ENCODE measurements at regions not wholly inside any gene's neighbourhood (a gene's known extent, or its start where the extent isn't known, plus 50 kb on each side); places are given as distances from the start of the nearest gene placed in this dataset.

DNA sequence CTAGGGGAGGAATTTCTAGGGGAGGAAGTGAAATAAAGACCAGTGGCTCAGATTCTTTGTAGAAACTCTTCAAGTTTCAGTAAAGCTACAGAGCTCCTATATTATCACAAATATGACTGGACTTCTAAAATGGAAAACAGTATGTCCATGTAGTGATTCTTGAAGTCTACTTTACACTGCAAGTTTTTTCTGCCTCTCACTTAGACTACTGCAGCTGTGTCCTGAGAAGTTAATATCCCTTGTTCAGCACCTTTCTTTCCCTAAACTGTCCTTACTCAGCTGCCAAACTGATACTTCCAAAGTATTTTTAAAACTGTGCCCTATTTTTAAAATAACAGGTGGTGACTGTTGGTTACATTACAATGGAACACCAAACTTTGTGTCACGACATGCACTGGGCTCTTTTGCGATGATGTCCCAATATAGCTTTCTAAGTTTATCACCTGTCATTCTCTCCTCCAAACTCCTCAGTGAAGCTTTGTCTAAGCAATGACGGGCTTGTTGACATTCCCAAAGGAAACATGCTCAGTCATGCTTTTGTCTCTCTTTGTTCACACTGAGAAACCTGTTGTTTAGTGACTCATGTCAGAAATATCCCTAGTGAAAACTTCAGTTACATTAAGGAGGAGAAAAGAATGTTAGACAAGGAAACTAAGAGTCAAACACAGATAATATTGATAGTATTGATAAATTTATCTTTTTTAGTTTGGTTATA lies 341.1 kb downstream of the ARL6IP6 start:
- Histone ChIP-seq H3K27ac (ENCODE audit: extremely low read length, insufficient read depth, low read length) (no peak overlapping the region), H3K4me2 (ENCODE audit: low read depth, low read length) (no peak overlapping the region), H3K4me1 (ENCODE audit: insufficient read depth, low read length) (no peaks in the 10 kb centered on the region), H3K9ac (ENCODE audit: insufficient read depth, low read depth, low read length) (no peak overlapping the region), H3K79me2 (ENCODE audit: insufficient read depth, low read length) (no peaks in the 10 kb centered on the region), H4K20me1 (ENCODE audit: insufficient read depth, low read length) (no peaks in the 10 kb centered on the region), H3K9me3 (ENCODE audit: low read length) (no peaks in the 10 kb centered on the region), H3K36me3 (replicated peaks in 1 of 2; ENCODE audit: control insufficient read depth in 1 of 2, insufficient read depth in 2 of 2, low read length in 2 of 2) (no peaks in the 10 kb centered on the region), H3K4me3 (replicated peaks in 1 of 3; ENCODE audit: insufficient read depth in 1 of 3, low read depth in 2 of 3, low read length in 3 of 3) (no peak overlapping the region), H2AFZ (ENCODE audit: low read length) (no peak overlapping the region), H3K27me3 (ENCODE audit: control insufficient read depth in 1 of 2, insufficient read depth in 2 of 2, low read length in 2 of 2) (no peaks in the 10 kb centered on the region)
- FAIRE-seq, result no peak
- CTCF ChIA-PET (ENCODE audit: low intra/inter-chr PET ratio, low total read pairs), result no interaction called here
- intact Hi-C loops (cut with micrococcal nuclease; ENCODE audit: unreplicated experiment), result no loop called here
- peak; percentile 56 for DNase-seq (ENCODE audit: low spot score)
- ATAC-seq, result peak; percentile 35; the same call in 1 of the 3 replicates
- POLR2A ChIA-PET, result no interaction called here
- BruUV-seq (replicated peaks), result no TSS peak
- 7% methylated on average over 3 of the region's 3 CpGs for WGBS (ENCODE audit: low lambda C conversion rate)
- in situ Hi-C loops (cut with HindIII; ENCODE audit: extremely low pct_ligation_motif_present, low pct_unique_long_range_greater_than_20kb), result no loop called here
- no peak for TF ChIP-seq AKAP8 (CRISPR knock-in tag; IDR thresholded peaks at IDR 0.05)
- TF ChIP-seq HNF4G (IDR thresholded peaks at IDR 0.05; ENCODE audit: borderline replicate concordance, low read depth, low read length), result no peak
- no peak for TF ChIP-seq HNF4G (CRISPR knock-in tag; IDR thresholded peaks at IDR 0.05; ENCODE audit: borderline replicate concordance, low read depth)
- TF ChIP-seq NFE2 (CRISPR knock-in tag; IDR thresholded peaks at IDR 0.05), result peak; percentile 55; the same call in 1 of the 2 replicates
- no peak for TF ChIP-seq HOXA7 (CRISPR knock-in tag; IDR thresholded peaks at IDR 0.05)
- no peak for TF ChIP-seq TBX3 (IDR thresholded peaks at IDR 0.05; ENCODE audit: borderline replicate concordance)
- TF ChIP-seq SMAD3 (CRISPR knock-in tag; IDR thresholded peaks at IDR 0.05), result no peak
- TF ChIP-seq ZBTB3 (CRISPR knock-in tag; IDR thresholded peaks at IDR 0.05; ENCODE audit: borderline replicate concordance, low read depth), result no peak
- TF ChIP-seq, protein P1, sequence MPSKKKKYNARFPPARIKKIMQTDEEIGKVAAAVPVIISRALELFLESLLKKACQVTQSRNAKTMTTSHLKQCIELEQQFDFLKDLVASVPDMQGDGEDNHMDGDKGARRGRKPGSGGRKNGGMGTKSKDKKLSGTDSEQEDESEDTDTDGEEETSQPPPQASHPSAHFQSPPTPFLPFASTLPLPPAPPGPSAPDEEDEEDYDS (CRISPR knock-in tag; IDR thresholded peaks at IDR 0.05), result no peak
- no peak for TF ChIP-seq ZNF354B (CRISPR knock-in tag; IDR thresholded peaks at IDR 0.05)
- no peak for TF ChIP-seq ZNF3 (CRISPR knock-in tag; IDR thresholded peaks at IDR 0.05)
- TF ChIP-seq SATB2 (CRISPR knock-in tag; IDR thresholded peaks at IDR 0.05), result no peak
- TF ChIP-seq ZNF670 (CRISPR knock-in tag; IDR thresholded peaks at IDR 0.05; ENCODE audit: borderline replicate concordance), result no peak
- TF ChIP-seq YY1 (IDR thresholded peaks at IDR 0.05; ENCODE audit: insufficient read depth, insufficient replicate concordance, low read depth, low read length), result no peak
- TF ChIP-seq MAFK (conservative IDR thresholded peaks at IDR 0.05 in 1 of 2, IDR thresholded peaks at IDR 0.05 in 1 of 2; ENCODE audit: low read length in 2 of 2), result peak; percentile 39 to 78
- no peak for TF ChIP-seq CENPX (CRISPR knock-in tag; IDR thresholded peaks at IDR 0.05)
- TF ChIP-seq, protein P2, sequence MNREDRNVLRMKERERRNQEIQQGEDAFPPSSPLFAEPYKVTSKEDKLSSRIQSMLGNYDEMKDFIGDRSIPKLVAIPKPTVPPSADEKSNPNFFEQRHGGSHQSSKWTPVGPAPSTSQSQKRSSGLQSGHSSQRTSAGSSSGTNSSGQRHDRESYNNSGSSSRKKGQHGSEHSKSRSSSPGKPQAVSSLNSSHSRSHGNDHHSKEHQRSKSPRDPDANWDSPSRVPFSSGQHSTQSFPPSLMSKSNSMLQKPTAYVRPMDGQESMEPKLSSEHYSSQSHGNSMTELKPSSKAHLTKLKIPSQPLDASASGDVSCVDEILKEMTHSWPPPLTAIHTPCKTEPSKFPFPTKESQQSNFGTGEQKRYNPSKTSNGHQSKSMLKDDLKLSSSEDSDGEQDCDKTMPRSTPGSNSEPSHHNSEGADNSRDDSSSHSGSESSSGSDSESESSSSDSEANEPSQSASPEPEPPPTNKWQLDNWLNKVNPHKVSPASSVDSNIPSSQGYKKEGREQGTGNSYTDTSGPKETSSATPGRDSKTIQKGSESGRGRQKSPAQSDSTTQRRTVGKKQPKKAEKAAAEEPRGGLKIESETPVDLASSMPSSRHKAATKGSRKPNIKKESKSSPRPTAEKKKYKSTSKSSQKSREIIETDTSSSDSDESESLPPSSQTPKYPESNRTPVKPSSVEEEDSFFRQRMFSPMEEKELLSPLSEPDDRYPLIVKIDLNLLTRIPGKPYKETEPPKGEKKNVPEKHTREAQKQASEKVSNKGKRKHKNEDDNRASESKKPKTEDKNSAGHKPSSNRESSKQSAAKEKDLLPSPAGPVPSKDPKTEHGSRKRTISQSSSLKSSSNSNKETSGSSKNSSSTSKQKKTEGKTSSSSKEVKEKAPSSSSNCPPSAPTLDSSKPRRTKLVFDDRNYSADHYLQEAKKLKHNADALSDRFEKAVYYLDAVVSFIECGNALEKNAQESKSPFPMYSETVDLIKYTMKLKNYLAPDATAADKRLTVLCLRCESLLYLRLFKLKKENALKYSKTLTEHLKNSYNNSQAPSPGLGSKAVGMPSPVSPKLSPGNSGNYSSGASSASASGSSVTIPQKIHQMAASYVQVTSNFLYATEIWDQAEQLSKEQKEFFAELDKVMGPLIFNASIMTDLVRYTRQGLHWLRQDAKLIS (CRISPR knock-in tag; IDR thresholded peaks at IDR 0.05), result no peak
- TF ChIP-seq, protein P3, sequence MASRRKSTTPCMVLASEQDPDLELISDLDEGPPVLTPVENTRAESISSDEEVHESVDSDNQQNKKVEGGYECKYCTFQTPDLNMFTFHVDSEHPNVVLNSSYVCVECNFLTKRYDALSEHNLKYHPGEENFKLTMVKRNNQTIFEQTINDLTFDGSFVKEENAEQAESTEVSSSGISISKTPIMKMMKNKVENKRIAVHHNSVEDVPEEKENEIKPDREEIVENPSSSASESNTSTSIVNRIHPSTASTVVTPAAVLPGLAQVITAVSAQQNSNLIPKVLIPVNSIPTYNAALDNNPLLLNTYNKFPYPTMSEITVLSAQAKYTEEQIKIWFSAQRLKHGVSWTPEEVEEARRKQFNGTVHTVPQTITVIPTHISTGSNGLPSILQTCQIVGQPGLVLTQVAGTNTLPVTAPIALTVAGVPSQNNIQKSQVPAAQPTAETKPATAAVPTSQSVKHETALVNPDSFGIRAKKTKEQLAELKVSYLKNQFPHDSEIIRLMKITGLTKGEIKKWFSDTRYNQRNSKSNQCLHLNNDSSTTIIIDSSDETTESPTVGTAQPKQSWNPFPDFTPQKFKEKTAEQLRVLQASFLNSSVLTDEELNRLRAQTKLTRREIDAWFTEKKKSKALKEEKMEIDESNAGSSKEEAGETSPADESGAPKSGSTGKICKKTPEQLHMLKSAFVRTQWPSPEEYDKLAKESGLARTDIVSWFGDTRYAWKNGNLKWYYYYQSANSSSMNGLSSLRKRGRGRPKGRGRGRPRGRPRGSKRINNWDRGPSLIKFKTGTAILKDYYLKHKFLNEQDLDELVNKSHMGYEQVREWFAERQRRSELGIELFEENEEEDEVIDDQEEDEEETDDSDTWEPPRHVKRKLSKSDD (CRISPR knock-in tag; IDR thresholded peaks at IDR 0.05; ENCODE audit: low read depth), result no peak
- TF ChIP-seq SKI (IDR thresholded peaks at IDR 0.05; ENCODE audit: partially characterized antibody), result no peak

All from HepG2 (cell line).